Keratinocyte (primary cell): ENCODE measurements at regions not wholly inside any gene's neighbourhood (a gene's known extent, or its start where the extent isn't known, plus 50 kb on each side); places are given as distances from the start of the nearest gene placed in this dataset.

Experiments used
- DNase-seq: peaks from one replicate; pipeline ENCODE4 v3.0.0-alpha.2; 2011; ENCODE audit warnings: low read depth, missing footprints, low spot score
- FAIRE-seq: peaks from 2 replicates; lab custom pipeline; 2011; peaks lifted over from hg19 to GRCh38; lab: Jason Lieb, UNC
- H2AFZ ChIP-seq: 2 replicates; pipeline ENCODE4 v1.6.0; 2012; ENCODE audit warnings: low read length, control low read depth, inconsistent platforms; ENCODE audit not compliant: control insufficient read depth
- H3K27ac ChIP-seq: 2 replicates; pipeline ENCODE4 v1.5.1; 2011; ENCODE audit warnings: low read length; ENCODE audit not compliant: control insufficient read depth, insufficient read depth
- H3K27me3 ChIP-seq: 3 replicates; pipeline ENCODE4 v1.6.0; 2011; ENCODE audit warnings: low read length; ENCODE audit not compliant: control insufficient read depth, insufficient read depth; ENCODE audit errors: extremely low read depth
- H3K36me3 ChIP-seq, 2 experiments: 2 replicates in 1 of 2; 3 replicates in 1 of 2; pipeline ENCODE4 v1.5.1; 2011; ENCODE audit warnings: low read length in 2 of 2, mild to moderate bottlenecking in 1 of 2; ENCODE audit not compliant: control insufficient read depth in 2 of 2, insufficient read depth in 2 of 2; ENCODE audit errors: extremely low read depth in 1 of 2
- H3K4me1 ChIP-seq: 3 replicates; pipeline ENCODE4 v1.5.1; 2011; ENCODE audit warnings: low read length; ENCODE audit not compliant: control insufficient read depth, insufficient read depth; ENCODE audit errors: extremely low read depth
- H3K4me2 ChIP-seq: 3 replicates; pipeline ENCODE4 v1.6.0; 2011; ENCODE audit warnings: low read depth, low read length; ENCODE audit not compliant: control insufficient read depth, insufficient read depth; ENCODE audit errors: extremely low read depth
- H3K4me3 ChIP-seq, 3 experiments: fragments of 200-600 bp in 1 of 3; sonication (generic) in 1 of 3; 2 replicates in 2 of 3; 3 replicates in 1 of 3; pipeline ENCODE4 v1.5.1; 2011 to 2016; ENCODE audit warnings: low read length in 3 of 3, mild to moderate bottlenecking in 3 of 3, control low read depth in 2 of 3, inconsistent platforms in 1 of 3, low read depth in 1 of 3, mixed read lengths in 1 of 3, mixed run types in 1 of 3, moderate library complexity in 1 of 3; ENCODE audit not compliant: control insufficient read depth in 2 of 3, insufficient read depth in 2 of 3; ENCODE audit errors: extremely low read depth in 1 of 3
- H3K79me2 ChIP-seq: 2 replicates; pipeline ENCODE4 v1.6.0; 2012; ENCODE audit warnings: low read length; ENCODE audit not compliant: control insufficient read depth, insufficient read depth
- H3K9ac ChIP-seq: 3 replicates; pipeline ENCODE4 v1.6.0; 2011; ENCODE audit warnings: low read length; ENCODE audit not compliant: control insufficient read depth, insufficient read depth; ENCODE audit errors: extremely low read depth
- H3K9me1 ChIP-seq: 3 replicates; pipeline ENCODE4 v1.6.0; 2011; ENCODE audit warnings: low read length; ENCODE audit not compliant: control insufficient read depth, insufficient read depth; ENCODE audit errors: extremely low read depth
- H3K9me3 ChIP-seq: 2 replicates; pipeline ENCODE4 v1.5.1; 2012; ENCODE audit warnings: low read depth, low read length; ENCODE audit not compliant: control insufficient read depth
- H4K20me1 ChIP-seq: 3 replicates; pipeline ENCODE4 v1.6.0; 2011; ENCODE audit warnings: low read length; ENCODE audit not compliant: control insufficient read depth, insufficient read depth; ENCODE audit errors: extremely low read depth
- EZH2 ChIP-seq: IDR thresholded peaks from one replicate; pipeline ENCODE4 v1.6.1; 2012; ENCODE audit warnings: inconsistent platforms, mild to moderate bottlenecking, low read length, moderate library complexity
- dilution Hi-C: fragments of 300-500 bp; cut with MboI; formaldehyde crosslinking; loops from one replicate; pipeline ENCODE4 v1.7.0; 2020; ENCODE audit warnings: low sequenced_read_pairs; ENCODE audit not compliant: extremely low pct_ligation_motif_present
- TF ChIP-seq, protein P1 (sequence below), 3 experiments: IDR thresholded peaks in 1 of 3; conservative IDR thresholded peaks in 1 of 3; optimal IDR thresholded peaks in 1 of 3; 2 replicates in 2 of 3; 3 replicates in 1 of 3; pipeline versions ENCODE3 to v1.5.1; 2011; ENCODE audit warnings: low read length in 3 of 3, mild to moderate bottlenecking in 3 of 3, moderate library complexity in 2 of 3, control low read depth in 1 of 3, inconsistent platforms in 1 of 3; ENCODE audit not compliant: insufficient read depth in 2 of 3; ENCODE audit errors: extremely low read depth in 1 of 3

DNA sequence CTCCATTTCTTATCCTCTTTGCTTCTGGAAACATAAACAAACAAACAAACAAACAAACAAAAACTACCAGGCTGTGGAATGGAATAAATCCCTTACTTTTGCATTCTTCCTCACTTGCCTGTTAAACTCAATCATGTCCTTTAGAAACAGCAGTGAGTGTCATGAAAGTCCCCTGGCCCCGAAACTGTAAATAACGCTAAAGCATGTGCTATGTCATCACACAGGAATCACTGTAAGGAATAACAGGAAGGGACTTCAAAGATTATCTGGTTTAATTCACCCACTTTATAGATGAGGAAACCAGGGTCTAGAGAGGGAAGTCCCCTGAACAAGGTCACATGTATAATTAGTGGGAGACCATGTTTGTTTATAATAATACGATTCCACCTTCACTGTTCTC lies 159.4 kb upstream of the MEOX2 start:
- dilution Hi-C loops, result no loop called here
- no peak for FAIRE-seq

DNA sequence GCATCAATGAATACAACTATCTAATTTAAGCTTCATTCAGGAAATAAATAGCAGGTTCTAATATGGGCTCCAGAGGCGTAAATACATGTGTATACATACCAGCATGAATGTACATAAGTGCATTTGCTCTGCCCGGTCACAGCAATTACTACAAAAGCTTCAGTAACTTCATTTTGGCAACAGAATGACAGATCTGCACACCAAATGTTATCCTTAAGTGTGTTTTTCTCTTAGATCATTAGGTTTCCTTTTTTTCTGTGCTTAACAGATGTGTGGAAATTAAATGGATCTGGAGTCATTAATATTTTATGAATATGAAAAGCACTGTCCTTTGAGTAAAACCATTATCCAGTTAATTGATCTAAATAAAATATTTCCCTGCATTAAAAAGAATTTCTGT lies 159.0 kb upstream of the MEOX2 start:
- DNase-seq (no peak), FAIRE-seq (no peak)
- H3K79me2 ChIP-seq, result no peaks in the 10 kb centered on the region
- H4K20me1 ChIP-seq, result no peaks in the 10 kb centered on the region
- no peak overlapping the region for H3K4me2 ChIP-seq
- H2AFZ ChIP-seq, result no peak overlapping the region
- H3K9me3 ChIP-seq, result no peaks in the 10 kb centered on the region
- no peaks in the 10 kb centered on the region for H3K27me3 ChIP-seq
- no peak overlapping the region for H3K27ac ChIP-seq
- H3K9me1 ChIP-seq, result no peaks in the 10 kb centered on the region
- H3K9ac ChIP-seq, result no peak overlapping the region
- no peaks in the 10 kb centered on the region for H3K36me3 ChIP-seq
- dilution Hi-C loops, result no loop called here
- H3K4me1 ChIP-seq, result no peaks in the 10 kb centered on the region
- no peak overlapping the region for H3K4me3 ChIP-seq
- TF ChIP-seq, protein P1, sequence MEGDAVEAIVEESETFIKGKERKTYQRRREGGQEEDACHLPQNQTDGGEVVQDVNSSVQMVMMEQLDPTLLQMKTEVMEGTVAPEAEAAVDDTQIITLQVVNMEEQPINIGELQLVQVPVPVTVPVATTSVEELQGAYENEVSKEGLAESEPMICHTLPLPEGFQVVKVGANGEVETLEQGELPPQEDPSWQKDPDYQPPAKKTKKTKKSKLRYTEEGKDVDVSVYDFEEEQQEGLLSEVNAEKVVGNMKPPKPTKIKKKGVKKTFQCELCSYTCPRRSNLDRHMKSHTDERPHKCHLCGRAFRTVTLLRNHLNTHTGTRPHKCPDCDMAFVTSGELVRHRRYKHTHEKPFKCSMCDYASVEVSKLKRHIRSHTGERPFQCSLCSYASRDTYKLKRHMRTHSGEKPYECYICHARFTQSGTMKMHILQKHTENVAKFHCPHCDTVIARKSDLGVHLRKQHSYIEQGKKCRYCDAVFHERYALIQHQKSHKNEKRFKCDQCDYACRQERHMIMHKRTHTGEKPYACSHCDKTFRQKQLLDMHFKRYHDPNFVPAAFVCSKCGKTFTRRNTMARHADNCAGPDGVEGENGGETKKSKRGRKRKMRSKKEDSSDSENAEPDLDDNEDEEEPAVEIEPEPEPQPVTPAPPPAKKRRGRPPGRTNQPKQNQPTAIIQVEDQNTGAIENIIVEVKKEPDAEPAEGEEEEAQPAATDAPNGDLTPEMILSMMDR (optimal IDR thresholded peaks at IDR 0.05 in 1 of 3, IDR thresholded peaks at IDR 0.05 in 1 of 3, conservative IDR thresholded peaks at IDR 0.05 in 1 of 3; ENCODE audit: extremely low read depth in 1 of 3, insufficient read depth in 2 of 3, low read length in 3 of 3), result no peak
- TF ChIP-seq EZH2, result no peak

More for the DNA sequence above, 159.4 kb upstream of the MEOX2 start:
- H3K9me3 ChIP-seq, result no peaks in the 10 kb centered on the region
- no peaks in the 10 kb centered on the region for H3K27me3 ChIP-seq
- H3K27ac ChIP-seq, result no peak overlapping the region
- TF ChIP-seq, protein P1 (optimal IDR thresholded peaks at IDR 0.05 in 1 of 3, IDR thresholded peaks at IDR 0.05 in 1 of 3, conservative IDR thresholded peaks at IDR 0.05 in 1 of 3; ENCODE audit: extremely low read depth in 1 of 3, insufficient read depth in 2 of 3, low read length in 3 of 3), result no peak
- TF ChIP-seq EZH2, result no peak
- no peak overlapping the region for H3K4me2 ChIP-seq
- no peak overlapping the region for H3K9ac ChIP-seq
- H3K4me3 ChIP-seq, result no peak overlapping the region
- H2AFZ ChIP-seq, result no peak overlapping the region
- no peaks in the 10 kb centered on the region for H4K20me1 ChIP-seq
- H3K4me1 ChIP-seq, result no peaks in the 10 kb centered on the region
- H3K9me1 ChIP-seq, result no peaks in the 10 kb centered on the region
- no peaks in the 10 kb centered on the region for H3K36me3 ChIP-seq
- DNase-seq, result no peak
- no peaks in the 10 kb centered on the region for H3K79me2 ChIP-seq
